H1 (cell line): ENCODE measurements at regions not wholly inside any gene's neighbourhood (a gene's known extent, or its start where the extent isn't known, plus 50 kb on each side); places are given as distances from the start of the nearest gene placed in this dataset.

ENCODE experiments used
- CTCF ChIA-PET: fragments of 300-600 bp; sonication (Branson Sonifier 250); formaldehyde crosslinking; loops from one replicate; lab custom pipeline; 2021; ENCODE audit not compliant: partially characterized antibody; lab: Charles Lee
- POLR2A ChIA-PET: fragments of 300-600 bp; sonication (Branson Sonifier 250); formaldehyde crosslinking; loops from one replicate; lab custom pipeline; 2021; ENCODE audit warnings: inconsistent platforms; ENCODE audit not compliant: partially characterized antibody; lab: Charles Lee
- DNase-seq, 2 experiments: peaks; one replicate each; pipeline versions ENCODE4 v3.0.0 to v3.0.0-alpha.2; 2010 to 2022; ENCODE audit warnings: low spot score in 2 of 2, low read depth in 1 of 2, mixed read lengths in 1 of 2
- FAIRE-seq: peaks from 2 replicates; lab custom pipeline; 2011; peaks lifted over from hg19 to GRCh38; lab: Jason Lieb, UNC
- H2AFZ ChIP-seq: 2 replicates; pipeline ENCODE4 v1.8.1; 2012; ENCODE audit warnings: low read length, inconsistent platforms
- H2AK5ac ChIP-seq: 2 replicates; pipeline ENCODE4 v1.6.1; 2013; ENCODE audit warnings: low read depth, low read length
- H2BK120ac ChIP-seq: replicated peaks from 2 replicates; pipeline ENCODE3; 2013; ENCODE audit warnings: low read depth, low read length, inconsistent platforms
- H2BK12ac ChIP-seq: 2 replicates; pipeline ENCODE4 v1.6.1; 2013; ENCODE audit warnings: low read depth, low read length
- H2BK15ac ChIP-seq: 2 replicates; pipeline ENCODE4 v1.6.1; 2013; ENCODE audit warnings: low read length
- H2BK20ac ChIP-seq: 2 replicates; pipeline ENCODE4 v1.6.1; 2013; ENCODE audit warnings: low read length
- H2BK5ac ChIP-seq: 2 replicates; pipeline ENCODE4 v1.6.1; 2013; ENCODE audit warnings: low read depth, low read length
- H3K14ac ChIP-seq: 2 replicates; pipeline ENCODE4 v1.6.1; 2013; ENCODE audit warnings: inconsistent platforms; ENCODE audit not compliant: insufficient read length
- H3K18ac ChIP-seq: 2 replicates; pipeline ENCODE4 v1.6.1; 2013; ENCODE audit warnings: low read length; ENCODE audit errors: extremely low read depth
- H3K23ac ChIP-seq: 2 replicates; pipeline ENCODE4 v1.6.1; 2013; ENCODE audit warnings: inconsistent platforms; ENCODE audit not compliant: insufficient read length
- H3K23me2 ChIP-seq: 2 replicates; pipeline ENCODE4 v1.6.1; 2013; ENCODE audit warnings: low read depth, low read length
- H3K27ac ChIP-seq: 2 replicates; pipeline ENCODE4 v1.6.1; 2011; ENCODE audit warnings: low read depth, low read length, inconsistent platforms
- H3K27me3 ChIP-seq, 4 experiments: replicated peaks in 1 of 4; 1 replicate in 1 of 4; 2 replicates in 3 of 4; pipeline versions ENCODE4 v1.6.1 to v1.8.1; 2011 to 2013; ENCODE audit warnings: low read length in 3 of 4, mild to moderate bottlenecking in 3 of 4, inconsistent platforms in 2 of 4, mixed read lengths in 2 of 4, moderate library complexity in 1 of 4; ENCODE audit not compliant: control insufficient read depth in 3 of 4, insufficient read depth in 3 of 4; ENCODE audit errors: extremely low read depth in 1 of 4
- H3K36me3 ChIP-seq, 4 experiments: 2 replicates each; pipeline versions ENCODE4 v1.6.1 to v1.8.1; 2011 to 2013; ENCODE audit warnings: mild to moderate bottlenecking in 4 of 4, low read length in 3 of 4, moderate library complexity in 2 of 4, control low read depth in 1 of 4, inconsistent platforms in 1 of 4; ENCODE audit not compliant: insufficient read depth in 4 of 4, control insufficient read depth in 2 of 4
- H3K4ac ChIP-seq: replicated peaks from 2 replicates; pipeline ENCODE3; 2013; ENCODE audit warnings: low read length, low read depth, mixed read lengths, inconsistent platforms; ENCODE audit not compliant: insufficient read length
- H3K4me1 ChIP-seq, 4 experiments: replicated peaks in 1 of 4; 1 replicate in 1 of 4; 2 replicates in 3 of 4; pipeline versions ENCODE4 v1.6.1 to v1.8.1; 2011 to 2013; ENCODE audit warnings: low read length in 3 of 4, inconsistent platforms in 2 of 4, mixed read lengths in 1 of 4; ENCODE audit not compliant: insufficient read depth in 4 of 4, control insufficient read depth in 3 of 4
- H3K4me2 ChIP-seq, 2 experiments: 2 replicates each; pipeline versions ENCODE4 v1.6.1 to v1.8.1; 2011 to 2013; ENCODE audit warnings: low read depth in 2 of 2, low read length in 2 of 2, control low read depth in 1 of 2, inconsistent platforms in 1 of 2, mild to moderate bottlenecking in 1 of 2; ENCODE audit not compliant: insufficient read depth in 1 of 2
- H3K4me3 ChIP-seq, 4 experiments: fragments of 200-600, 300-600 bp in 1 of 4; sonication (generic), shearing (Covaris generic), sonication (Bioruptor Twin) in 1 of 4; 2 replicates each; pipeline versions ENCODE4 v1.5.1 to v1.8.1; 2011 to 2016; ENCODE audit warnings: low read length in 4 of 4, low read depth in 3 of 4, control low read depth in 2 of 4, inconsistent platforms in 2 of 4, mild to moderate bottlenecking in 2 of 4, mixed read lengths in 1 of 4, moderate library complexity in 1 of 4; ENCODE audit not compliant: insufficient read depth in 2 of 4; ENCODE audit errors: extremely low read depth in 1 of 4
- H3K56ac ChIP-seq: replicated peaks from 2 replicates; pipeline ENCODE3; 2013; ENCODE audit warnings: low read depth, mild to moderate bottlenecking, mixed read lengths, low read length, inconsistent platforms; ENCODE audit not compliant: insufficient read length
- H3K79me1 ChIP-seq: 2 replicates; pipeline ENCODE4 v1.6.1; 2013; ENCODE audit warnings: low read depth, low read length, control low read depth
- H3K79me2 ChIP-seq, 2 experiments: 2 replicates each; pipeline versions ENCODE4 v1.6.1 to v1.8.1; 2012 to 2013; ENCODE audit warnings: low read length in 2 of 2, mild to moderate bottlenecking in 2 of 2, inconsistent platforms in 1 of 2; ENCODE audit not compliant: insufficient read depth in 2 of 2, control insufficient read depth in 1 of 2
- H3K9ac ChIP-seq, 4 experiments: replicated peaks in 1 of 4; 1 replicate in 1 of 4; 2 replicates in 3 of 4; pipeline versions ENCODE4 v1.6.1 to v1.8.1; 2011 to 2013; ENCODE audit warnings: low read depth in 3 of 4, low read length in 3 of 4, control low read depth in 2 of 4, mild to moderate bottlenecking in 2 of 4, moderate library complexity in 2 of 4, inconsistent platforms in 1 of 4; ENCODE audit errors: extremely low read depth in 1 of 4
- H3K9me3 ChIP-seq, 2 experiments: 2 replicates each; pipeline versions ENCODE4 v1.6.1 to v1.8.1; 2012 to 2013; ENCODE audit warnings: mild to moderate bottlenecking in 2 of 2, moderate library complexity in 2 of 2, control low read depth in 1 of 2, inconsistent platforms in 1 of 2, low read depth in 1 of 2, low read length in 1 of 2, mixed read lengths in 1 of 2; ENCODE audit not compliant: insufficient read depth in 2 of 2
- H4K20me1 ChIP-seq, 2 experiments: replicated peaks in 1 of 2; 2 replicates each; pipeline versions ENCODE3 to v1.8.1; 2011 to 2013; ENCODE audit warnings: inconsistent platforms in 2 of 2, low read length in 2 of 2, mild to moderate bottlenecking in 1 of 2; ENCODE audit not compliant: insufficient read depth in 2 of 2, control insufficient read depth in 1 of 2
- H4K5ac ChIP-seq: 2 replicates; pipeline ENCODE4 v1.6.1; 2013; ENCODE audit warnings: low read length, low read depth, mixed read lengths, inconsistent platforms; ENCODE audit not compliant: insufficient read length
- H4K8ac ChIP-seq: 2 replicates; pipeline ENCODE4 v1.8.0; 2013; ENCODE audit warnings: mild to moderate bottlenecking, moderate library complexity, low read length, inconsistent platforms; ENCODE audit not compliant: insufficient read depth; ENCODE audit errors: extremely low read depth
- H4K91ac ChIP-seq: replicated peaks from 2 replicates; pipeline ENCODE3; 2013; ENCODE audit warnings: low read length, mixed read lengths, inconsistent platforms; ENCODE audit not compliant: insufficient read length
- CBX8 ChIP-seq: fragments of 300-800, 300-1000 bp; sonication (generic); IDR thresholded peaks from 2 replicates; pipeline ENCODE4 v1.7.1; 2016; ENCODE audit warnings: low read depth, low read length, borderline replicate concordance
- CEBPB ChIP-seq: IDR thresholded peaks from 2 replicates; pipeline ENCODE4 v1.6.1; 2012; ENCODE audit warnings: low read depth, low read length
- EP300 ChIP-seq, 2 experiments: IDR thresholded peaks; 1 replicate in 1 of 2; 2 replicates in 1 of 2; pipeline ENCODE4 v1.6.1; 2011 to 2012; ENCODE audit warnings: low read depth in 2 of 2, low read length in 2 of 2, mild to moderate bottlenecking in 2 of 2, borderline replicate concordance in 1 of 2, inconsistent platforms in 1 of 2, moderate library complexity in 1 of 2
- JUN ChIP-seq: IDR thresholded peaks from 2 replicates; pipeline ENCODE4 v1.6.1; 2011; ENCODE audit warnings: low read depth, mild to moderate bottlenecking, improper control_type of control experiment, low read length
- POU5F1 ChIP-seq: IDR thresholded peaks from 2 replicates; pipeline ENCODE4 v1.6.1; 2011; ENCODE audit warnings: low read depth, mild to moderate bottlenecking, low read length, moderate library complexity
- SIRT6 ChIP-seq: IDR thresholded peaks from one replicate; pipeline ENCODE4 v1.7.1; 2012; ENCODE audit warnings: low read length, inconsistent platforms
- SIX5 ChIP-seq: IDR thresholded peaks from 2 replicates; pipeline ENCODE4 v1.6.1; 2011; ENCODE audit warnings: mild to moderate bottlenecking, low read depth, low read length
- TAF7 ChIP-seq: optimal IDR thresholded peaks from 2 replicates; pipeline ENCODE3; 2011; ENCODE audit warnings: low read depth, mild to moderate bottlenecking, inconsistent platforms, low read length, moderate library complexity, borderline replicate concordance
- TCF12 ChIP-seq: IDR thresholded peaks from 2 replicates; pipeline ENCODE4 v1.6.1; 2011; ENCODE audit warnings: low read depth, mild to moderate bottlenecking, low read length
- USF2 ChIP-seq: IDR thresholded peaks from 2 replicates; pipeline ENCODE4 v1.6.1; 2011; ENCODE audit warnings: low read length, improper control_type of control experiment
- YY1 ChIP-seq: IDR thresholded peaks from 2 replicates; pipeline ENCODE4 v1.6.1; 2011; ENCODE audit warnings: low read depth, mild to moderate bottlenecking, low read length
- WGBS, 2 experiments: shearing (Covaris generic) in 1 of 2; methylation state at CpG; one replicate each; pipeline versions ENCODE4 v1.1.6 to v1.1.7; 2013 to 2015; ENCODE audit warnings: low lambda C conversion rate in 2 of 2, mixed read lengths in 2 of 2, inconsistent platforms in 1 of 2, low coverage in 1 of 2, missing lambda C conversion rate in 1 of 2; ENCODE audit not compliant: insufficient replicate concordance in 2 of 2, insufficient coverage in 1 of 2, insufficient read length in 1 of 2; ENCODE audit errors: extremely low coverage in 1 of 2, missing lambda C conversion rate in 1 of 2; 5-methylcytosine and 5-hydroxymethylcytosine counted together
- TF ChIP-seq, protein P1 (sequence below): IDR thresholded peaks from 2 replicates; pipeline ENCODE4 v1.6.1; 2012; ENCODE audit warnings: inconsistent platforms

GRCh38 chr2:114057638-114058037, 167.7 kb downstream of the ACTR3 start:
- Histone ChIP-seq H2BK5ac (no peak overlapping the region), H3K36me3 (no peaks in the 10 kb centered on the region), H2BK20ac (no peak overlapping the region), H3K9me3 (no peaks in the 10 kb centered on the region), H3K4me1 (no peaks in the 10 kb centered on the region), H3K4me2 (no peak overlapping the region), H2AFZ (no peak overlapping the region), H3K56ac (no peak overlapping the region), H3K4ac (no peak overlapping the region), H4K91ac (no peak overlapping the region), H2BK120ac (no peak overlapping the region), H3K18ac (no peak overlapping the region), H2AK5ac (no peak overlapping the region), H3K79me2 (no peaks in the 10 kb centered on the region), H3K9ac (no peak overlapping the region), H3K14ac (no peak overlapping the region), H4K5ac (no peak overlapping the region), H3K79me1 (no peaks in the 10 kb centered on the region), H2BK12ac (no peak overlapping the region), H4K8ac (no peak overlapping the region), H2BK15ac (no peak overlapping the region), H3K4me3 (no peak overlapping the region), H3K27me3 (peaks cover 0 to 1% (median 0%) of the 10 kb centered on the region in 4 experiments; a peak in 1 of 7 replicates), H3K23me2 (no peaks in the 10 kb centered on the region), H3K27ac (no peak overlapping the region), H4K20me1 (no peaks in the 10 kb centered on the region), H3K23ac (no peak overlapping the region)
- CTCF ChIA-PET: no interaction called here
- no peak for TF ChIP-seq USF2
- TF ChIP-seq JUN: no peak
- no peak for TF ChIP-seq SIRT6
- no peak for TF ChIP-seq POU5F1
- TF ChIP-seq, protein P1, sequence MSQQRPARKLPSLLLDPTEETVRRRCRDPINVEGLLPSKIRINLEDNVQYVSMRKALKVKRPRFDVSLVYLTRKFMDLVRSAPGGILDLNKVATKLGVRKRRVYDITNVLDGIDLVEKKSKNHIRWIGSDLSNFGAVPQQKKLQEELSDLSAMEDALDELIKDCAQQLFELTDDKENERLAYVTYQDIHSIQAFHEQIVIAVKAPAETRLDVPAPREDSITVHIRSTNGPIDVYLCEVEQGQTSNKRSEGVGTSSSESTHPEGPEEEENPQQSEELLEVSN: no peak
- no peak for TF ChIP-seq SIX5
- TF ChIP-seq CBX8: no peak
- TF ChIP-seq TCF12: no peak
- TF ChIP-seq CEBPB: no peak
- no peak for TF ChIP-seq EP300 (IDR thresholded peaks at IDR 0.05; ENCODE audit: borderline replicate concordance in 1 of 2, low read depth in 2 of 2, low read length in 2 of 2)
- TF ChIP-seq TAF7: no peak
- no peak for TF ChIP-seq YY1
- WGBS, 2 experiments: 92% methylated on average over 6 of the region's 6 CpGs; no CpG with 5 or more reads in 1 of the 2 experiments
- POLR2A ChIA-PET: no interaction called here
- FAIRE-seq: no peak
- DNase-seq: no peak
